CD4-positive, alpha-beta T cell (primary cell): ENCODE measurements at regions not wholly inside any gene's neighbourhood (a gene's known extent, or its start where the extent isn't known, plus 50 kb on each side); places are given as distances from the start of the nearest gene placed in this dataset.

ENCODE experiments used
- ATAC-seq: fragments of 200-7000 bp; cut with Tn5 transposase; one replicate; pipeline ENCODE4 v1.10.0; 2022; ENCODE audit warnings: mild to moderate bottlenecking; ENCODE audit not compliant: poor library complexity
- CTCF ChIA-PET: fragments of 350-600 bp; sonication (Branson Sonifier 250); formaldehyde crosslinking; loops from one replicate; lab custom pipeline; 2021; ENCODE audit warnings: antibody characterized with exemption, inconsistent platforms; lab: Charles Lee
- POLR2A ChIA-PET: fragments of 350-600 bp; sonication (Branson Sonifier 250); formaldehyde crosslinking; loops from one replicate; lab custom pipeline; 2021; ENCODE audit warnings: antibody characterized with exemption, inconsistent platforms; lab: Charles Lee
- DNase-seq, 14 experiments: peaks; one replicate each; pipeline ENCODE4 v3.0.0-alpha.2; 2013 to 2020; ENCODE audit warnings: mixed read lengths in 2 of 14
- H3K27ac ChIP-seq, 2 donors: one replicate each; pipeline versions ENCODE4 v1.5.1 to v1.7.0; 2013; ENCODE audit warnings: low read length in 2 of 2, low read depth in 1 of 2, mild to moderate bottlenecking in 1 of 2
- H3K27me3 ChIP-seq, 2 experiments: 1 replicate in 1 of 2; 2 replicates in 1 of 2; pipeline versions ENCODE4 v1.6.1 to v1.7.0; 2013; ENCODE audit warnings: low read length in 2 of 2, control low read depth in 1 of 2, mild to moderate bottlenecking in 1 of 2, moderate library complexity in 1 of 2; ENCODE audit not compliant: insufficient read depth in 2 of 2, control insufficient read depth in 1 of 2
- H3K36me3 ChIP-seq: one replicate; pipeline ENCODE4 v1.6.1; 2013; ENCODE audit warnings: low read length, control low read depth; ENCODE audit not compliant: insufficient read depth
- H3K4me1 ChIP-seq: one replicate; pipeline ENCODE4 v1.6.1; 2013; ENCODE audit warnings: low read length, control low read depth; ENCODE audit not compliant: insufficient read depth
- H3K4me3 ChIP-seq: one replicate; pipeline ENCODE4 v1.5.1; 2013; ENCODE audit warnings: mild to moderate bottlenecking, low read length, moderate library complexity
- H3K9me3 ChIP-seq, 2 experiments: 1 replicate in 1 of 2; 2 replicates in 1 of 2; pipeline versions ENCODE4 v1.6.1 to v1.7.0; 2013; ENCODE audit warnings: low read length in 2 of 2, mild to moderate bottlenecking in 2 of 2, control low read depth in 1 of 2, moderate library complexity in 1 of 2; ENCODE audit not compliant: control insufficient read depth in 1 of 2, insufficient read depth in 1 of 2
- H3K27ac Mint-ChIP-seq: one replicate; pipeline ENCODE4 v1.8.0; 2020; ENCODE audit warnings: mixed read lengths
- H3K27me3 Mint-ChIP-seq: one replicate; pipeline ENCODE4 v1.8.0; 2021; ENCODE audit warnings: mixed read lengths
- H3K36me3 Mint-ChIP-seq: one replicate; pipeline ENCODE4 v1.8.0; 2021; ENCODE audit warnings: low read depth, mixed read lengths
- H3K4me1 Mint-ChIP-seq: one replicate; pipeline ENCODE4 v1.8.0; 2021; ENCODE audit warnings: low read depth, mixed read lengths
- H3K4me3 Mint-ChIP-seq: one replicate; pipeline ENCODE4 v1.8.0; 2020; ENCODE audit warnings: mild to moderate bottlenecking, mixed read lengths
- H3K9me3 Mint-ChIP-seq: one replicate; pipeline ENCODE4 v1.8.0; 2020; ENCODE audit warnings: mixed read lengths
- intact Hi-C, 2 experiments: fragments of 100-400 bp; cut with DNase I in 1 of 2; cut with micrococcal nuclease in 1 of 2; formaldehyde crosslinking; loops; one replicate each; pipeline versions ENCODE4 v1.15.1 to v1.9.0; 2023 to 2025; cut with DNase I, micrococcal nuclease
- TF ChIP-seq, protein P1 (sequence below): fragments of 200-600 bp; IDR thresholded peaks from one replicate; pipeline ENCODE4 v1.8.0; 2022; ENCODE audit warnings: antibody characterized with exemption, mild to moderate bottlenecking

DNA sequence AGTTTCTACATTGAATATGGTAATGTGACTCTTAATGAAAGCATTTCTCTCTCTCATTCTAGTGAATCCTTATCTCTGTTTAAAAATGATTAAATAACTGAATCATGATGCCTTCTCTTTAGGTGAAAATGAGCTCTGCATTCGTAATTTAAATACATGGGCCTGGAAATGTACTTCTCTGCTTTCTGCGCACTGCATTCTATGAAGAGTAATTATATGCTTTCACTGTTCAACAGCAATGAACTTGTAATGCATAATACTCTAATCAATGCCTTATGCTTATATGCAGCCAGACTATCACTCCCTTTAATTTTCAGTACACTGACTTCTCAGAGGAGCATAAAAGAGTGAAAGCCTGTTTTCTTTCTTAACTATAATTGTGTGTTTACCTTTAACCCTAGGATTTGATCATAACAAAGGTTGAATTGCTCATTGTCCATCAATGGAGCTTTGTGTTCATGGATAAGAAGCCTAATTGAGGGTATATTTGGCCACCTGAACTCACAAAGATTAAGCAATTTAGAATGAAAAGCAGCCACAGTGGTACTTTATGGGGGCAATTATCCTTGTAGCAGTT, 330.8 kb upstream of the PDZRN3 start:
- Histone ChIP-seq H3K4me3 (no peak overlapping the region), H3K27me3 (no peaks in the 10 kb centered on the region), H3K4me1 (no peaks in the 10 kb centered on the region), H3K36me3 (no peaks in the 10 kb centered on the region), H3K9me3 (no peaks in the 10 kb centered on the region), H3K27ac (no peak overlapping the region)
- intact Hi-C loops: no loop called here
- Mint-ChIP-seq H3K27ac (no peak overlapping the region), H3K36me3 (no peaks in the 10 kb centered on the region), H3K9me3 (peaks cover 18% of the 10 kb centered on the region), H3K4me3 (no peak overlapping the region), H3K4me1 (no peaks in the 10 kb centered on the region), H3K27me3 (no peaks in the 10 kb centered on the region)
- no peak for ATAC-seq
- TF ChIP-seq, protein P1, sequence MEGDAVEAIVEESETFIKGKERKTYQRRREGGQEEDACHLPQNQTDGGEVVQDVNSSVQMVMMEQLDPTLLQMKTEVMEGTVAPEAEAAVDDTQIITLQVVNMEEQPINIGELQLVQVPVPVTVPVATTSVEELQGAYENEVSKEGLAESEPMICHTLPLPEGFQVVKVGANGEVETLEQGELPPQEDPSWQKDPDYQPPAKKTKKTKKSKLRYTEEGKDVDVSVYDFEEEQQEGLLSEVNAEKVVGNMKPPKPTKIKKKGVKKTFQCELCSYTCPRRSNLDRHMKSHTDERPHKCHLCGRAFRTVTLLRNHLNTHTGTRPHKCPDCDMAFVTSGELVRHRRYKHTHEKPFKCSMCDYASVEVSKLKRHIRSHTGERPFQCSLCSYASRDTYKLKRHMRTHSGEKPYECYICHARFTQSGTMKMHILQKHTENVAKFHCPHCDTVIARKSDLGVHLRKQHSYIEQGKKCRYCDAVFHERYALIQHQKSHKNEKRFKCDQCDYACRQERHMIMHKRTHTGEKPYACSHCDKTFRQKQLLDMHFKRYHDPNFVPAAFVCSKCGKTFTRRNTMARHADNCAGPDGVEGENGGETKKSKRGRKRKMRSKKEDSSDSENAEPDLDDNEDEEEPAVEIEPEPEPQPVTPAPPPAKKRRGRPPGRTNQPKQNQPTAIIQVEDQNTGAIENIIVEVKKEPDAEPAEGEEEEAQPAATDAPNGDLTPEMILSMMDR: no peak
- POLR2A ChIA-PET: no interaction called here
- no peak for DNase-seq
- CTCF ChIA-PET: no interaction called here

DNA sequence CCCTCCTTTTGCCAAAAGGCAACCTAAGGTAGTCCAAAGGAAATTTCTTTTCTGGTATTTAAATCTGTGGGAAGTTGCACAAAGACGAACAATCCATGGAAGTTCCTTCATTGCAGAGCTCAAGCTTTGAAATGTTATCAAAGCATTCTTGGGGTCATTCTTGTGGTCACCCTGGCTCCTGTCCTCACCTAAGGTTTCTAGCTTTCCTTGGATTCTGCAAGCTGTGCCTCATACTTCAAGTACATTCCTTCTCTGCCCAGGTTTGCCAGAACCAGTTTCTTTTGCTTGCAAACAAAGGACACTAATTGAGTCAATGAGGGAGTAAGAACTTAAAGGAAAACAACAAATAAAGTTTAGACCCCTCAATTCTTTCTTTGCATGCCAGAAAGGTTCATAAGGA, 329.8 kb upstream of the PDZRN3 start:
- ChIA-PET CTCF (no interaction called here), POLR2A (no interaction called here)
- no peaks in the 10 kb centered on the region for H3K4me1 ChIP-seq
- no peaks in the 10 kb centered on the region for H3K36me3 Mint-ChIP-seq
- TF ChIP-seq, protein P1: no peak
- no peak overlapping the region for H3K4me3 Mint-ChIP-seq
- H3K9me3 Mint-ChIP-seq: peaks cover 20% of the 10 kb centered on the region
- H3K9me3 ChIP-seq: no peaks in the 10 kb centered on the region
- H3K27ac ChIP-seq: no peak overlapping the region
- intact Hi-C loops: no loop called here
- no peaks in the 10 kb centered on the region for H3K4me1 Mint-ChIP-seq
- no peaks in the 10 kb centered on the region for H3K36me3 ChIP-seq
- no peak for ATAC-seq
- no peak overlapping the region for H3K27ac Mint-ChIP-seq
- no peak overlapping the region for H3K4me3 ChIP-seq
- no peak for DNase-seq
- H3K27me3 Mint-ChIP-seq: no peaks in the 10 kb centered on the region
- no peaks in the 10 kb centered on the region for H3K27me3 ChIP-seq

DNA sequence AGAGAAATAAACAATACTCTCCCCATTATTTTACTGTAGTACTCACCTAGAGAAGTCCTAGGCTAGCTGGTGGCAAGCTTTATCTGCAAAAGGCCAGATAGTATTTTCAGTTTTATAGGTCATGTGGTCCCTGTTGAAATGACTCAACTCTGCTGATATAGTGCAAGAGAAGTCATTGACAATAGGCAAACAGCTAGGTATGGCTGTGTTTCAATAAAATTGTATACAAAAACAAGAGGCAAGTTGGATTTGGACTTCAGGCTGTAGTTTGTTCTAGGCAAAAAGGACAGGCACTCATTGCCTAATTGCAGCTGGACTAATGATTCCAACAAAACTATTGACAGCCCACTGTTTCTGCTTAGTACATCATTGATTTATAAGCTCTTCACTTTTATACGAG, 328.0 kb upstream of the PDZRN3 start:
- H3K36me3 ChIP-seq: no peaks in the 10 kb centered on the region
- intact Hi-C loops: no loop called here

More for the DNA sequence above, 328.0 kb upstream of the PDZRN3 start:
- TF ChIP-seq, protein P1: no peak
- Histone ChIP-seq H3K9me3 (no peaks in the 10 kb centered on the region), H3K4me3 (no peak overlapping the region), H3K27me3 (no peaks in the 10 kb centered on the region), H3K4me1 (no peaks in the 10 kb centered on the region), H3K27ac (no peak overlapping the region)
- Mint-ChIP-seq H3K27ac (no peak overlapping the region), H3K9me3 (peaks cover 20% of the 10 kb centered on the region), H3K27me3 (no peaks in the 10 kb centered on the region), H3K4me3 (no peak overlapping the region), H3K4me1 (no peaks in the 10 kb centered on the region), H3K36me3 (no peaks in the 10 kb centered on the region)
- ChIA-PET CTCF (no interaction called here), POLR2A (no interaction called here)
- no peak for DNase-seq
- ATAC-seq: no peak
